ENCODE measurements at regions not wholly inside any gene's neighbourhood (a gene's known extent, or its start where the extent isn't known, plus 50 kb on each side); places are given as distances from the start of the nearest gene placed in this dataset.
A peak's percentile ranks its signal among the peaks of the same experiment; 100 is the strongest.

GRCh38 chr1:55955016-55955621, 624.2 kb downstream of the PLPP3 start:
- FAIRE-seq = no peak

- no peak for FAIRE-seq
Measured at GRCh38 chr1:55951291-55951690, 628.1 kb downstream of the PLPP3 start.

GRCh38 chr1:55947446-55947845, 631.9 kb downstream of the PLPP3 start:
- no peak for FAIRE-seq

GRCh38 chr1:55943721-55944435, 635.5 kb downstream of the PLPP3 start:
- FAIRE-seq = no peak

GRCh38 chr1:55943012-55943411, 636.4 kb downstream of the PLPP3 start:
- FAIRE-seq = no peak

GRCh38 chr1:55939866-55940265, 639.5 kb downstream of the PLPP3 start:
- FAIRE-seq = no peak

GRCh38 chr1:55938861-55939260, 640.5 kb downstream of the PLPP3 start:
- FAIRE-seq = no peak

GRCh38 chr1:55938376-55938850, 641.0 kb downstream of the PLPP3 start:
- FAIRE-seq = no peak

GRCh38 chr1:55937840-55938375, 641.5 kb downstream of the PLPP3 start:
- FAIRE-seq = no peak

GRCh38 chr1:55935236-55935635, 644.1 kb downstream of the PLPP3 start:
- FAIRE-seq = no peak

GRCh38 chr1:55932402-55932801, 647.0 kb downstream of the PLPP3 start:
- FAIRE-seq = no peak

- no peak for FAIRE-seq
Measured at GRCh38 chr1:55931081-55931940, 648.1 kb downstream of the PLPP3 start.

- FAIRE-seq = no peak
Measured at GRCh38 chr1:55929652-55930051, 649.7 kb downstream of the PLPP3 start.

- FAIRE-seq = no peak
Measured at GRCh38 chr1:55928576-55928975, 650.8 kb downstream of the PLPP3 start.

- no peak for FAIRE-seq
Measured at GRCh38 chr1:55927702-55928290, 651.6 kb downstream of the PLPP3 start.

- no peak for FAIRE-seq
Measured at GRCh38 chr1:55926906-55927471, 652.4 kb downstream of the PLPP3 start.

- no peak for FAIRE-seq
Measured at GRCh38 chr1:55916907-55917306, 662.5 kb downstream of the PLPP3 start.

- FAIRE-seq = no peak
Measured at GRCh38 chr1:55916481-55916880, 662.9 kb downstream of the PLPP3 start.

GRCh38 chr1:55913565-55913964, 665.8 kb downstream of the PLPP3 start:
- no peak for FAIRE-seq

GRCh38 chr1:55912438-55912837, 666.9 kb downstream of the PLPP3 start:
- no peak for FAIRE-seq

- no peak for FAIRE-seq
Measured at GRCh38 chr1:55904541-55904940, 674.8 kb downstream of the PLPP3 start.

GRCh38 chr1:55898181-55898580, 681.2 kb downstream of the PLPP3 start:
- FAIRE-seq = no peak

GRCh38 chr1:55896210-55896609, 681.0 kb upstream of the USP24 start:
- peak; percentile 6 for FAIRE-seq
